Naive thymus-derived CD4-positive, alpha-beta T cell (primary cell): ENCODE measurements at regions not wholly inside any gene's neighbourhood (a gene's known extent, or its start where the extent isn't known, plus 50 kb on each side); places are given as distances from the start of the nearest gene placed in this dataset.

Source experiments
- ATAC-seq: fragments of 150-1000 bp; cut with Tn5 transposase; 2 replicates; pipeline ENCODE4 v1.10.0; 2021; ENCODE audit warnings: mild to moderate bottlenecking, moderate library complexity
- CTCF ChIA-PET: fragments of 350-600 bp; sonication (Branson Sonifier 250); formaldehyde crosslinking; loops from one replicate; lab custom pipeline; 2021; ENCODE audit warnings: antibody characterized with exemption; lab: Charles Lee
- POLR2A ChIA-PET: fragments of 350-600 bp; sonication (Branson Sonifier 250); formaldehyde crosslinking; loops from one replicate; lab custom pipeline; 2021; ENCODE audit warnings: antibody characterized with exemption, inconsistent platforms; lab: Charles Lee
- DNase-seq, 9 donors: peaks; one replicate each; pipeline versions ENCODE4 v3.0.0 to v3.0.0-alpha.2; 2020 to 2022; ENCODE audit warnings: mixed read lengths in 1 of 9
- H3K27ac ChIP-seq: one replicate; pipeline ENCODE4 v1.7.0; 2013; ENCODE audit warnings: mild to moderate bottlenecking, low read depth, low read length, moderate library complexity
- H3K27me3 ChIP-seq, 2 donors: one replicate each; pipeline ENCODE4 v1.7.0; 2013; ENCODE audit warnings: low read length in 2 of 2, mild to moderate bottlenecking in 2 of 2, moderate library complexity in 2 of 2; ENCODE audit not compliant: control insufficient read depth in 2 of 2, insufficient read depth in 2 of 2
- H3K36me3 ChIP-seq, 3 experiments: 1 replicate in 2 of 3; 2 replicates in 1 of 3; pipeline ENCODE4 v1.7.0; 2013; ENCODE audit warnings: low read length in 3 of 3, mild to moderate bottlenecking in 3 of 3, moderate library complexity in 1 of 3; ENCODE audit not compliant: insufficient read depth in 3 of 3, control insufficient read depth in 2 of 3
- H3K4me1 ChIP-seq, 2 donors: one replicate each; pipeline ENCODE4 v1.7.0; 2013; ENCODE audit warnings: low read length in 2 of 2, mild to moderate bottlenecking in 2 of 2, moderate library complexity in 1 of 2; ENCODE audit not compliant: control insufficient read depth in 2 of 2, insufficient read depth in 2 of 2
- H3K4me3 ChIP-seq: 2 replicates; pipeline ENCODE4 v1.7.0; 2013; ENCODE audit warnings: mild to moderate bottlenecking, low read length
- H3K9me3 ChIP-seq, 3 experiments: 1 replicate in 2 of 3; 2 replicates in 1 of 3; pipeline ENCODE4 v1.7.0; 2013; ENCODE audit warnings: low read length in 3 of 3; ENCODE audit not compliant: control insufficient read depth in 2 of 3
- H3K27ac Mint-ChIP-seq, 9 donors: one replicate each; pipeline ENCODE4 v1.8.0; 2020 to 2022; ENCODE audit warnings: mixed read lengths in 9 of 9, mild to moderate bottlenecking in 8 of 9, moderate library complexity in 5 of 9, inconsistent platforms in 2 of 9
- H3K27me3 Mint-ChIP-seq, 5 donors: one replicate each; pipeline ENCODE4 v1.8.0; 2021 to 2022; ENCODE audit warnings: mixed read lengths in 5 of 5, mild to moderate bottlenecking in 1 of 5
- H3K36me3 Mint-ChIP-seq, 5 donors: one replicate each; pipeline ENCODE4 v1.8.0; 2020 to 2022; ENCODE audit warnings: mixed read lengths in 5 of 5, mild to moderate bottlenecking in 3 of 5, inconsistent platforms in 1 of 5
- H3K4me1 Mint-ChIP-seq, 7 donors: one replicate each; pipeline ENCODE4 v1.8.0; 2020 to 2022; ENCODE audit warnings: mixed read lengths in 7 of 7, mild to moderate bottlenecking in 3 of 7, inconsistent platforms in 1 of 7
- H3K4me3 Mint-ChIP-seq, 10 donors: one replicate each; pipeline ENCODE4 v1.8.0; 2020 to 2022; ENCODE audit warnings: mild to moderate bottlenecking in 10 of 10, mixed read lengths in 10 of 10, moderate library complexity in 6 of 10, inconsistent platforms in 2 of 10
- H3K9me3 Mint-ChIP-seq, 11 donors: one replicate each; pipeline ENCODE4 v1.8.0; 2020 to 2022; ENCODE audit warnings: mixed read lengths in 11 of 11, mild to moderate bottlenecking in 4 of 11, inconsistent platforms in 1 of 11, moderate library complexity in 1 of 11
- intact Hi-C, 2 donors: fragments of 100-400 bp; cut with micrococcal nuclease; formaldehyde crosslinking; loops; one replicate each; pipeline ENCODE4 v1.15.1; 2023

GRCh38 chr9:2560180-2560579, 61.4 kb upstream of the VLDLR start:
- intact Hi-C loops: no loop called here
- Histone ChIP-seq H3K27me3 (no peaks in the 10 kb centered on the region), H3K4me1 (no peaks in the 10 kb centered on the region), H3K36me3 (no peaks in the 10 kb centered on the region), H3K27ac (no peak overlapping the region), H3K4me3 (no peak overlapping the region), H3K9me3 (no peaks in the 10 kb centered on the region)
- no peak overlapping the region for H3K27ac Mint-ChIP-seq
- no peaks in the 10 kb centered on the region for H3K4me1 Mint-ChIP-seq
- CTCF ChIA-PET: no interaction called here
- H3K27me3 Mint-ChIP-seq: peaks cover 0 to 12% (median 0%) of the 10 kb centered on the region in 5 donors
- ATAC-seq: no peak
- POLR2A ChIA-PET: no interaction called here
- DNase-seq: no peak
- no peak overlapping the region for H3K4me3 Mint-ChIP-seq
- H3K9me3 Mint-ChIP-seq: peaks cover 3 to 42% (median 7%) of the 10 kb centered on the region in 11 donors
- H3K36me3 Mint-ChIP-seq: no peaks in the 10 kb centered on the region

GRCh38 chr9:2565676-2566340, 55.8 kb upstream of the VLDLR start:
- H3K9me3 ChIP-seq: no peaks in the 10 kb centered on the region
- H3K27me3 ChIP-seq: no peaks in the 10 kb centered on the region
- H3K4me3 Mint-ChIP-seq: no peak overlapping the region
- no peak overlapping the region for H3K4me3 ChIP-seq
- peaks cover 0 to under 1% (median 0%) of the 10 kb centered on the region in 7 donors for H3K4me1 Mint-ChIP-seq
- intact Hi-C loops: no loop called here
- H3K36me3 Mint-ChIP-seq: no peaks in the 10 kb centered on the region
- DNase-seq: no peak
- H3K9me3 Mint-ChIP-seq: peaks cover 0 to 8% (median 0%) of the 10 kb centered on the region in 11 donors
- no peaks in the 10 kb centered on the region for H3K4me1 ChIP-seq
- H3K27ac Mint-ChIP-seq: no peak overlapping the region
- no peak overlapping the region for H3K27ac ChIP-seq
- no peak for ATAC-seq
- H3K36me3 ChIP-seq: no peaks in the 10 kb centered on the region
- ChIA-PET POLR2A (no interaction called here), CTCF (no interaction called here)
- H3K27me3 Mint-ChIP-seq: peaks cover 0 to 9% (median 4%) of the 10 kb centered on the region in 5 donors

- peaks cover 0 to 2% (median 0%) of the 10 kb centered on the region in 7 donors for H3K4me1 Mint-ChIP-seq
- peaks cover 0 to 2% (median 0%) of the 10 kb centered on the region in 11 donors for H3K9me3 Mint-ChIP-seq
- no peaks in the 10 kb centered on the region for H3K4me1 ChIP-seq
- H3K4me3 Mint-ChIP-seq: no peak overlapping the region
- peaks cover 0 to 22% (median 14%) of the 10 kb centered on the region in 5 donors for H3K27me3 Mint-ChIP-seq
- no peaks in the 10 kb centered on the region for H3K27me3 ChIP-seq
- DNase-seq: no peak
- intact Hi-C loops: no loop called here
- no peak for ATAC-seq
- no peaks in the 10 kb centered on the region for H3K36me3 Mint-ChIP-seq
- POLR2A ChIA-PET: no interaction called here
- no peak overlapping the region for H3K4me3 ChIP-seq
- no peaks in the 10 kb centered on the region for H3K9me3 ChIP-seq
- no peaks in the 10 kb centered on the region for H3K36me3 ChIP-seq
- CTCF ChIA-PET: no interaction called here
- H3K27ac ChIP-seq: no peak overlapping the region
- no peak overlapping the region for H3K27ac Mint-ChIP-seq
Measured at GRCh38 chr9:2567922-2568321, 53.7 kb upstream of the VLDLR start.

GRCh38 chr9:2568689-2569088, 52.9 kb upstream of the VLDLR start:
- Histone ChIP-seq H3K36me3 (no peaks in the 10 kb centered on the region), H3K4me3 (no peak overlapping the region), H3K27me3 (no peaks in the 10 kb centered on the region), H3K9me3 (no peaks in the 10 kb centered on the region), H3K4me1 (no peaks in the 10 kb centered on the region), H3K27ac (no peak overlapping the region)
- peaks cover 0 to 22% (median 19%) of the 10 kb centered on the region in 5 donors for H3K27me3 Mint-ChIP-seq
- H3K4me1 Mint-ChIP-seq: peaks cover 0 to 2% (median 0%) of the 10 kb centered on the region in 7 donors
- ATAC-seq (no peak), DNase-seq (no peak)
- ChIA-PET CTCF (no interaction called here), POLR2A (no interaction called here)
- H3K27ac Mint-ChIP-seq: no peak overlapping the region
- H3K9me3 Mint-ChIP-seq: peaks cover 0 to 2% (median 0%) of the 10 kb centered on the region in 11 donors
- no peak overlapping the region for H3K4me3 Mint-ChIP-seq
- no peaks in the 10 kb centered on the region for H3K36me3 Mint-ChIP-seq
- intact Hi-C loops: no loop called here

DNA sequence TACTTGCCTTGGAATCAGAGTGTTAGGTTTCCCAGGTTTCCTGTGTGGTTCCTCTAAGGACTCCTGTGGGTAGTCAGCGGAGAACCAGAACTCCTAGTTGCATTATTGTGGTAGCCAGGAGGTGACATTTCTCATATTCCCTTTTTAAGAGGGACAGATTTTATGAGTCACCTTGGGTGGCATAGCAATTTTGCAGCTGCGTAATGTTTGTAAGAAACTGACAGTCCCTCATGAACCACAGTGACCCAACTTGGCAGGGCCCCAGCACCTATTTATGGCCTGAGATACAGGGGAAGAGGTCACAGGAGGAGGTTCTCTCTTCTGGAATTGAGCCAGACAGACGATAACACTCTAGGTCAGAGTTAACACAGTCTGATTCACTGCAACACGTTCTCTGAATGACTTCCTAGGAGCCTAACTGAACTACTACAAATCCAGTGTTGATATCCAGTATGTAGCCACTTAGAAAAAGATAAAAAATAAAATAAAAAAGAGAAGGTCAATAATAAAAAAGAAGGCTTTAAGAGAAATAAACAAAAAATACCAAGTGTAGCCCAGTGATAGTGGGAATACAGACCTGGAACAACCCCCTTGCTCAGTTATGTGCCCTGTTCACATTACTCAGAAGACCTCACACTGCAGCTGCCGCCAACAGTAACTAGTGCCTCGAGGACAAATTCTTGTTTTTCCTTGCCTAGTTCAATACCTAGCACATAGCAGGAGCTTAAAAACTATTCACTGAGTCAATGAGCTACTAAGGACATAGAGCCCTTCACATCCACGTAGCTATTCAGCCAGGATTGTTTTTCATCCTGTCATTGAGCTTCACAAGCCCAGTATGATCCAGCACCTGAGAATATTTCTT, 50.7 kb upstream of the VLDLR start:
- intact Hi-C loops: no loop called here
- Mint-ChIP-seq H3K27me3 (peaks cover 2 to 30% (median 26%) of the 10 kb centered on the region in 5 donors), H3K4me1 (peaks cover 0 to 2% (median 0%) of the 10 kb centered on the region in 7 donors), H3K4me3 (no peak overlapping the region), H3K27ac (no peak overlapping the region), H3K9me3 (peaks cover 0 to 2% (median 0%) of the 10 kb centered on the region in 11 donors), H3K36me3 (no peaks in the 10 kb centered on the region)
- ATAC-seq (peak; percentile 68), DNase-seq (no peak)
- no peaks in the 10 kb centered on the region for H3K27me3 ChIP-seq
- H3K4me1 ChIP-seq: no peaks in the 10 kb centered on the region
- H3K36me3 ChIP-seq: no peaks in the 10 kb centered on the region
- H3K9me3 ChIP-seq: no peaks in the 10 kb centered on the region
- ChIA-PET CTCF (no interaction called here), POLR2A (no interaction called here)
- no peak overlapping the region for H3K4me3 ChIP-seq
- H3K27ac ChIP-seq: no peak overlapping the region
